Tongue (tissue), 1 donor: ENCODE measurements at regions not wholly inside any gene's neighbourhood (a gene's known extent, or its start where the extent isn't known, plus 50 kb on each side); places are given as distances from the start of the nearest gene placed in this dataset.

Experiments
- DNase-seq: peaks from one replicate; pipeline ENCODE4 v3.0.0-alpha.2; 2015

DNA sequence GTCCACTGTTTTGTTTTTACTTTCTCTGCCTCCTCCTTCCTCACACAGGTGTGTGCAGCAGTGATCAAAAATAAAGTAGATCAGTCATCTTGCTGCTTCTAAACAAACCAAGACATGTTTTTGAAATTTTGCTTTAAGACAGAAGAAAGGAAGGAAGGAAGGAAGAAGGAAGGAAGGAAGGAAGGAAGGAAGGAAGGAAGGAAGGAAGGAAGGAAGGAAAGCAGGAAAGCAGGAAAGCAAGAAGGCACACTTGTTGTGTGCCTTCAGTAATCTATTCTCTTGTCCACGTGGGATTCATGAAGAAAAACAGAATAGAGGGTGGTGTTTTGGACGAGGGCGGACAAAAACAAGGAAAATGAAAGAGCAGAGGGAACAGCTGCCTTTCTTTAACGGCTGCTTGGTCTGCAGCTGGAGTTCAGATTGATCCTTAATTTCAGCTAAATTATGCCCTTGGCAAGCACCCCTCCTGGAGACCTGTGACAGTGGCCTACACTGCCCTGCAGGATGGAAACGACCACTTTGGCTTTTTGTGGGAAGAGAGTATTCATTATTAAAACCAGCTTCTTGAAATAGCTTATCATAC lies 188.5 kb upstream of the IRX3 start:
- DNase-seq: peak; percentile 75

- peak; percentile 87 for DNase-seq
Measured at GRCh38 chr16:54473226-54473993, 186.8 kb upstream of the IRX3 start.

DNA sequence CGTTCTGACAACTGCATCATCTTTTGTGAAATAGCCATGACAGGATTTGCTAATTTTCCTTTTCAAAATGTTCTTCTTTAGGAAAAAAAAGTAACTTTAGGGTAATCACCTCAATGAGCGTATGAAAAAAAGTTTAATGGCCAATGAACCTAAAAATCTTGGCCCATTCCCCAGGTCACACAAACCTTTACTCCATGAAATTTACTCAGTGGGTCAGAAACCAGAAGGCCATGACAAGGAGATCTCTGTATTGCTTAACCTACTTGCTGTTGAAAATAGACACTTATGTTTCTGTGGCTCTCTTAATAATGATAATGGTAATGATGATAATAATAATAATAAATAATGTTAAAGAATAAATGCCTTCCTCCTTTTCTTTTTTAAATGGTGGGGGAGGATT lies 180.8 kb upstream of the IRX3 start:
- no peak for DNase-seq

DNA sequence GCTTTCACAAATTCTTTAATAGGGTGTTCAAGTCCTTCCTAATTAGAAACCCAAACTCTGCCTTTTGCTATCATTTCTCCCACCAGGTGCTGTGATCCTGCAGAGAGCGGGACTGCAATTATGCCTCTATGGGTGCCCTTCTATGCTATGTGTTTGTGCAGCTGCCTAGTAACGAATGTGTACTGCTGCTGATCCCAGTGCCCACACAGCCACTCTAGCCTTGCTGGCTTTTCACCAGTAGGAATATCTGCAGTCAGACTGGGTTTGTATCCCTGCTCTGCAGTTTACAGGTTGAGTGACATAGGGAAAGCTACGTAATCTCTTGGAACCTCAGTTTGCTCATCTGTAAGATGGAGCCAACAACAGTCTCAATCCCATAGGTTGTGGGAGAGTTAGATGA lies 179.6 kb upstream of the IRX3 start:
- DNase-seq: no peak

GRCh38 chr16:54465063-54465462 lies 178.5 kb upstream of the IRX3 start:
- DNase-seq: no peak

DNA sequence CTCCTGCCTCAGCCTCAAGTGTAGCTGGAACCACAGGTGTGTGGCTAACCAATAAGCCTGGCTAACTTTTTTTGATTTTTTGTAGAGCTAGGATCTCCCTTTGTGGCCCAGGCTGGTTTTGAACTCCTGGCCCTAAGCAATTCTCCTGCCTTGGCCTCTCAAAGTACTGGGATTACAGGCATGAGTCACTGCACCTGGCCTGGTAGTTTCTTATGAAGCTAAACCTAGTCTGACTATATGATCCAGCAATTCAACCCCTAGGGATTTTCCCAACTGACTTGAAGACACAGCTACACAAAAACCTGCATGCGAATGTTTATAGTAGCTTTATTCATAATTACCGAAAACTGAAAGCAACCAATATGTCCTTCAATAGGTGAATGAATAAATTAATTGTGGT lies 176.2 kb upstream of the IRX3 start:
- DNase-seq: no peak

DNA sequence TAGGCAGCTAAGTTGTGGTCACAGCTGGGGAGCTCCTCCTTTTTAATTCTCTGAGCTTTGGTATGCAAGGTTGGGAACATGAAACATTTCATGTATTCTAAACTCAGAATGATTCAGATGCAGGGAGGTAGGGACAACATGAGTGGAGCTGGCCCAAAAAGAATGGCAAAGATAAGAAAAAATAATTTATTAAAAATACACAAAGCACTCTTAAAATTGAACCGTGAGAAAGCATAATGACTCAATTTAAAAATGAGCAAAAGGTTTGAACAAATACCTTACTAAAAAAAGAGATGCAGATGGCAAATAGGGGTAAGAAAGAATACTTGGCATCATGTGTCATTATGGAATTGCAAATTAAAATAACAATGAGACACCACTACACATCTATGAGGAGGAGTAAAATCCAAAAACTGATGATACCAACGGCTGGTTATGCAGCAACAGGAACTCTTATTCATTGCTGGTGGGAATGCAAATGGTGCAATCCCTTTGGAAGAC lies 175.6 kb upstream of the IRX3 start:
- no peak for DNase-seq

- no peak for DNase-seq
Measured at GRCh38 chr16:54460263-54460860, 173.8 kb upstream of the IRX3 start.

- peak; percentile 44 for DNase-seq
Measured at GRCh38 chr16:54459509-54460262, 173.1 kb upstream of the IRX3 start.

- no peak for DNase-seq
Measured at GRCh38 chr16:54458923-54459322, 172.3 kb upstream of the IRX3 start.

GRCh38 chr16:54456291-54456690 lies 169.7 kb upstream of the IRX3 start:
- DNase-seq: no peak

GRCh38 chr16:54455030-54455725 lies 168.6 kb upstream of the IRX3 start:
- DNase-seq: peak; percentile 26

- no peak for DNase-seq
Measured at GRCh38 chr16:54454616-54455015, 168.0 kb upstream of the IRX3 start.

- DNase-seq: no peak
Measured at GRCh38 chr16:54453871-54454270, 167.3 kb upstream of the IRX3 start.

DNA sequence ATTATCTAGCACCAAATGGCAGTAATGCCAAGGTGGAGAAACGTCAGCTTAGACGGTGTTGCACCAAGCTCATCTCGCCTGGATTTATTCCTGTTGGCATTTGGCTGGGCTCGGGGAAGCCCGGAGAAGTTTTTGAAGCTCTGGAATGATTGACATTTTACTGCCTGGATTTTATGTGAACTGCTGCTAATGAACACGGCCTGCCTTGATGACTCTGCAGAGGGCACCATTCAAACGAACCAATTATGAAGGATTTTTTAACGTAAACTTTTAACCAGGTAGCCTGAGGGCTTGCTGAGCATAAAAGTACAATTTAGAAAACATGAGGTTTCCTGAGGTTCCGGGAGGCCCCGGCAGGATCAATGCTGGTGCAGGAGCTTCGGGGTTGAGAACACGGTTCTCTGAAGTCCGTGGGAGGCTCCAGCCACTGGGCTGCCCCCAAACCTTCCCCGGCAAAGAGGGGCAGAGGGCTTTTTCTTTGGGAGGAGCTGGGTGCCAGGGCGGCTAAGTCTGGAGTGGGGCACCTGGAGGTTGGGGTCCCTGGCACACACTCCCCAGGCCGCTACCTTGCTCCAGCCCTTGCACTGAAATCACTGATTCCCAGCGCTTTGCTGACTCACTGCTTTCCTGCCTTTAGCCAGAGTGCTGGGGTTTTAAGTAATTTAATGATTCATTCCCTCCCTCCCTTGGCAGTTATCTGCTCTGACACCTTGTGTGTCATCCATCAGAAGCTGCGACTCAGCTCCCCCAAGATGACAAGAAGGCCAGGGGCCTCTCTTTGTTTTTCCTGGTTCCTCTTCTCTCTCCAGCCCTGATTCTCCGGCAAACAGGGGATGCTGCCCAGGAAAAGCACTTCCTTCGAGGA lies 161.2 kb upstream of the IRX3 start:
- no peak for DNase-seq

DNA sequence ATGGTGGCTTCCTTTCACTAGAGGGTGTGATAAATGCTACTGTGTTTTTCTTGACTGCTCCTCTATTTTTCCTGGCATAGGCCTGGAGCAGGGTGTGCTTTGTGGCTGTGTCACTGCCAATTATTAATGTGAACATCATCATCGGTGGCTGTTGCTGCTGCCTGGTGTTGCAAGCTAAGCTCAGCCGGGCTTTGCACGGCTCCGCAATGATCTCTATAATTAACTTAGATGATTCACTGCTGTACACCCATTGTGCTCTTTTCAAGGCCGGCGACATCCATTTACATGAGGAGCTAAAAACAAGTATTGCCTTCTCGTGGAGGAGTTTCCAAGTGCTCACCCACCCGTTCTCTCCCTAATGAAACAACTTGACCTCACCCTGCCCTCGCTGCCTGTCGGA lies 160.1 kb upstream of the IRX3 start:
- DNase-seq: peak; percentile 54

GRCh38 chr16:54444851-54445458 lies 158.4 kb upstream of the IRX3 start:
- DNase-seq: no peak

GRCh38 chr16:54443839-54444238 lies 157.3 kb upstream of the IRX3 start:
- DNase-seq: no peak

DNA sequence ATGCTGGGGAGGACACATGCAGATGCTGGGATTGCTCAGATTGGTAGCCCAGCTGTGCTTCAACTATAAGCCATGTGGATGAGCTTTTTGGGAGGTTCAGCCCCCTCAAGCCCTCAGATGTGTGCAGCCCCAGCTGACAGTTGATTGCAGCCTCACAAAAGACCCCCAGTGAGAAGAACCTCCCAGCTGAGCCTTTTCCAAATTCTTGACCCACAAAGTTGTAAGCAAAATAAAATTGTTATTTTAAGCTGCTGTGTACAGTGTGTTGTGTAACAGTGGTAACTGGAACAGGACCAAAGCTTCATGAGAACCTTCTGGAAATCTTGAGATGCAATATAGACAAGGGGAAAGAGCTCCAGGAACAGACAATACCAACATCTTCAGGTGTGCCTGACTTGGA lies 156.8 kb upstream of the IRX3 start:
- no peak for DNase-seq

DNA sequence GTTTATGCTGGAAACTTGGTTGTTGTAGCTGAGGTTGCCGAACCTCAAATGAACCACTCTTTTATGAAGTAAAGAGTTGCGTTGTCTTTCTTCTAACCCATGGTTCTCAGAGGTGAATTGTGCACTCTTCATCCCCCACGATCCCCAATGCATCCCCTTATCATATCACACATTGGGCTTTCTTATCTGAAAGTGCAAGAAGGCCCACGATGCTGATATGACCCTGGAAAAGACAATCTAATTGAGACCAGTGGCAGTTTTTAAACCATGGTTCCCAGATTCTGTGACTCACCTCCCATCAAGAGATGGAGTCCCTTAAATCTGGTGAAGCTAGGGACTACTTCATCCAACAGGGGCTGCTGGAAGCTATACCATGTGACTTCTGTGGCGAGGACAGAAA lies 156.3 kb upstream of the IRX3 start:
- DNase-seq: no peak

DNA sequence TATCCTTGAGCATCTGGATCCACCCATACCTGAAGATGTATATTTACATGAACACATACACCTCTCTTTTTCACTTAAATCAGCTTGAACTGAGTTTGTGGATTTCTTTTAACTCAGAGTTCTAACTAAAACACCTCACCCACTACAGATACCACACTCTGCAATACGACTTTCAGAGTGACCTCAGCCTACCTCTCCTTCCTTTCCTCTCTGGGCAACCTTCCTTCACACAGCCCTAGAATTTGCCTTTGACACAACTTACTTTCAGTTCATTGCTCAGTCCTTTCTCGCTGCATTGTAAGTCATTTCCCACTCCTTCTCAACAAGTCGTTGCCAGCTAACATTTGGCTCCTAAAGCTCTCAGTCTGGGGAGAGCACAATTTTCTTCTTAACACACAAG lies 151.9 kb upstream of the IRX3 start:
- no peak for DNase-seq
